Muscle of back (tissue), 3 donors: ENCODE measurements at regions not wholly inside any gene's neighbourhood (a gene's known extent, or its start where the extent isn't known, plus 50 kb on each side); places are given as distances from the start of the nearest gene placed in this dataset.
"Not testable (repeated sequence)": the region's sequence is repeated elsewhere in the genome, so short reads cannot be mapped to it uniquely, and the experiment has no call there.

Source experiments
- DNase-seq, 3 donors: peaks; one replicate each; pipeline versions ENCODE4 v3.0.0 to v3.0.0-alpha.2; 2013

DNA sequence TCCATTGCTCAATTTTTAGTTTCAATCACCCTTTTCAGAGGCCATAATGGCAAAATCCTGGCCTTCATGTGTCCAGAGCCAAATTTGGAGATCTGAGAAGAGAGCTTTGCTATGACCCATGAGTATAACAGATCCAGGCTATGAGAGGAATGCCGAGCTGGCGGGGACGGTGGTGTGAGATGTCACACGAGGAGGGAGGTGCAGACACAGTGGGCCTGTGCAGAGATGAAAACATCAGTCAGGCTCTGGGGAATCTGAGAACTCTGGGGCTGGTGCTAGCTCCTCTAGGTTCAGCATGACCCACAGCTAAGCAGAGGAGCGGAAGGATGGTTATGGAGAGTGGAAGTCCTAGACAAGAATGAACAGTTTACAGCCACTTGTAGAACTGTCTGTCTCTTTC, 398.3 kb upstream of the ATP10A start:
- peak in 2 of 3 donors; percentile 4 to 8 for DNase-seq

- peak; percentile 17 to 49 (median 36) for DNase-seq
Observed at GRCh38 chr15:26260517-26261133, 397.5 kb upstream of the ATP10A start.

- no peak for DNase-seq
Observed at GRCh38 chr15:26259581-26259980, 396.5 kb upstream of the ATP10A start.

GRCh38 chr15:26244782-26245181, 381.7 kb upstream of the ATP10A start:
- DNase-seq: not testable (repeated sequence)

GRCh38 chr15:26243382-26243781, 380.3 kb upstream of the ATP10A start:
- DNase-seq: no peak

GRCh38 chr15:26242565-26243071, 379.5 kb upstream of the ATP10A start:
- DNase-seq: no peak

GRCh38 chr15:26235864-26236263, 372.7 kb upstream of the ATP10A start:
- no peak for DNase-seq

DNA sequence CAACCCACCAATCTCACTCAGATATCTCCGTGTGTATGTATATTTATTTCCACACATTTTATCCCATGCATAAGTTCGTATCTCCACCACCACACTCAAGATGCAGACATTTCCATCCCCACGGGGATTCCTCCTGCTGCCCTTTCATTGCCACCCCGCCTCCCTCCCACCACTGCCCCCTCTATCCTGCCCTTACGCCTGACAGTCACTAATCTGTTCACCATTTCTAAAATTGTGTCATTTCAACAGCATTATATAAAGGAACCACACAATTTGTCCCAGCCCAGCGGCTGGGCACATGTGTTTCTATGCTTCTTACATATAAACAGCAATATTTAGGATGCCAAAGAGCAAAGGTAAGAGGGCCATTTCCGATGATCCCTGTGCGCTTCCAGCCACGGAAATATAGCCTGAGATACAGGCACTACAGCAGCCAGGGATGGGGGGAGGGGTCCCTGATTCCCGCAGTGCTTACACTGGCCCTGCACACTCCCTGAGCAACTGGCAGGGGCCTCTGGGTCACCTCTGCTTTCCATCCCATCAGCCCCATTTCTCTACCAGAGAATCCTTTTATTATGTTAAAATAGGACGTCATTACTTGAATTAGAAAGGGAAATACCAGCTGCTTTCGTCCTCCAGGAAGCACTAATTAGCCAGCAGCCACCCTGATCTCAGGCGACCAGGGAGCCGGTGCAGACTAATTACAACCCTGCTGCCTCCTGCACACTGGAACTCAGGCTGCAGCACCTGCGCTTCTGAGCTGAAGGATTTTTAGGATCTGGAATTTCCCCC, 372.0 kb upstream of the ATP10A start:
- no peak for DNase-seq

DNA sequence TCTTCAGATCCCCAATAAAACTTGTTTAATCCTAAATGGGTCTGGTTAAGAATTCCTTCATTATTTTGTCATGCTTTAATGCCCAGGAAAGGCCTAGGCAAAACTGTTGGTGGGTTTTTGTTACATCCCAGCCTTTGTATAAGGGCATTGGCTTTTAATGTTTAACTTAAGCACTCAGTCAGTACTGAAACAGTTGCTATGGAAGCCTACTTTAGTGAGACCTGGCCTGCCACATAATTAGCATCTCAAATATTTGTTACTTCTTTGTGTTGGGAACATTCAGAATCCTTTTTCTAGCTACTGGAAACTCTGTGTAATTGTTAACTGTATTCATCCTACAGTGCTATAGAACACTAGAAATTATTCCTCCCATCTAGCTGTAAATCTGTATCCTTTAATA, 369.6 kb upstream of the ATP10A start:
- DNase-seq: no peak

GRCh38 chr15:26231096-26231495, 368.0 kb upstream of the ATP10A start:
- no peak for DNase-seq

DNA sequence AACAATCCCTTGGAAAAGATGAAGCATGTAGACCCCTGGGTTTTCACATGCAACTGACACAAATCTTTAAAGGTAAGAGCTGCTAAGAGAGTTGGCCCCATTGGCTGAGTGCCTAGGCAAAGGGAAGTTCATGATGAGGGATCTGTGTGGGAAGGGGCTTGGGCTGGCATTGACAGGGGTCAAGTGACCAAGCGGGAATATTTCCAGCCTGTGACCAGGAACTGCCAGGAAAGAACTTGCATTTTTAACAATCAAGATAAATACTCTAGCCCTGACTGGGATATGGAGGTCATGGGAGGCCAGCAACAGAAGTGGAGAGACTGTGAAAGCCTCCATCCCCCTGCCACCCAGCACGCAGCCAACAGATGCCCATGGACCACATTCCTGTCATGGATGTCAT, 361.1 kb upstream of the ATP10A start:
- no peak for DNase-seq

GRCh38 chr15:26223720-26224119, 360.6 kb upstream of the ATP10A start:
- no peak for DNase-seq

DNA sequence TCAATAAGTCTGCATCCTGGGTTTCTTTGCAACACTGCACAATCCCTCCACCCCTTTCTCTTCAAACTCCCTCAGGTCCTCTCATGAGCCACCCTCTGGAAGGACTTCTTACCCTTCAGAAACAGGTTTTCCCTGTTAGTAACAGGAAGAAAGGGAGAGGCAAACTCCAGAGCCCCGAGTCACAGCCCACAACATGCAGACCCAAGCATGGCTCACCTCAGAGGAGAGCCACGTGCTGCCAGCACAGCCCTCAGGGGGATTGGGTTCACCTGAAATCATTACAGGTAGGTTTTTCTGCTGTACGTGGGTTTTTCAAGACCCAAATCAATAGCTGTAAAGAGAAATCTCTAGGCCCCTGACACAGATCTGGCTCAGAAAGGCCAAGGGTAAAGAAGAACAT, 359.7 kb upstream of the ATP10A start:
- DNase-seq: no peak

DNA sequence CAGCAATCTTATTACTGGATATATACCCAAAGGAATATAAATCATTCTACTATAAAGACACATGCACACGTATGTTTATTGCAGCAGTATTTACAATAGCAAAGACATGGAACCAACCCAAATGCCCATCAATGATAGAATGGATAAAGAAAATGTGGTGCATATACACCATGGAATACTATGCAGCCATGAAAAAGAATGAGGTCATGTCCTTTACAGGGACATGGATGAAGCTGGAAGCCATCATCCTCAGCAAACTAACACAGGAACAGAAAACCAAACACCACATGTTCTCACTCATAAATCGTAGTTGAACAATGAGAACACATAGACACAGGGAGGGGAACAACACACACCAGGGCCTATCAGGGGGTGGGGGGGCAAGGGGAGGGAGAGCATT, 353.9 kb upstream of the ATP10A start:
- DNase-seq: not testable (repeated sequence)

- DNase-seq: no peak
Observed at GRCh38 chr15:26214290-26214689, 351.2 kb upstream of the ATP10A start.

DNA sequence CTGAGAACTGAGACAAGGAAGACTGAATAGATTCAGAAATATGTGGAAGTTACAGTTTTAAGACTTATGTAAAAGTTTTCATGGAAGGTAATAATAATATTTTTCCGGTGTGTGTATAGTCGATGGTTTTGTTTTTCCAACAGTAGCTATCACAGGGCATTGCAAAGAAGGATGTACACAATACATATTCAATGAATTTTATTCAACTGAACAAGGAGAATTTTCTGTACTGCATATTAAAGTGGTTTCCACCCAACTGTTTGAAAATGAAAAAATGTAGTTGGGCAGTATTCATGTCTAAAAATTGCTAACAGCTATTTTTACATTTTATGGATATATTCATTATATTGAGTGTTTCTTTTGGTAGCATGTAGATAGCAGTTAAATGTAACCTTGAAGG, 350.3 kb upstream of the ATP10A start:
- no peak for DNase-seq

GRCh38 chr15:26212109-26212508, 349.0 kb upstream of the ATP10A start:
- DNase-seq: peak in 2 of 3 donors; percentile 10 to 11

GRCh38 chr15:26210980-26211379, 347.9 kb upstream of the ATP10A start:
- DNase-seq: no peak

- DNase-seq: no peak
Observed at GRCh38 chr15:26201177-26201858, 338.2 kb upstream of the ATP10A start.

DNA sequence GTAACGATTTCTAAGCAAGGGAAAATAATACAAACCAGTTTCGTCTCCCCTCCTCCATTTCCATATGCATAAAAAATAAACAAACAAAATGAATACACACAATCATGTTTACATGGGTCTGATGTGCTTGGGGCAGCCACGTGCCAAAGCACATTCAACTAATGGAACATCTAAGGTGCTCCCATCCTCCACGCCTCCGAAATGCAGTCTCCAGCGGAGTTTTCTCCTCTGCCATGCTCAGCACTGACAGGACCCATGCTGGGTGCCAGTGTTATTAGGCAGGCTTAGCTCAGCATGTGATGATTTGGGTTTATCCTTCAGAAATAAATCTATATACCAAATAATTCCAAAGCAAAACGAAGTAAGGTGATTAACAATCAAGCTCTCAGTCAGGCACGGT, 337.3 kb upstream of the ATP10A start:
- no peak for DNase-seq

GRCh38 chr15:26197719-26198118, 334.6 kb upstream of the ATP10A start:
- DNase-seq: peak; percentile 17 to 51 (median 21)

DNA sequence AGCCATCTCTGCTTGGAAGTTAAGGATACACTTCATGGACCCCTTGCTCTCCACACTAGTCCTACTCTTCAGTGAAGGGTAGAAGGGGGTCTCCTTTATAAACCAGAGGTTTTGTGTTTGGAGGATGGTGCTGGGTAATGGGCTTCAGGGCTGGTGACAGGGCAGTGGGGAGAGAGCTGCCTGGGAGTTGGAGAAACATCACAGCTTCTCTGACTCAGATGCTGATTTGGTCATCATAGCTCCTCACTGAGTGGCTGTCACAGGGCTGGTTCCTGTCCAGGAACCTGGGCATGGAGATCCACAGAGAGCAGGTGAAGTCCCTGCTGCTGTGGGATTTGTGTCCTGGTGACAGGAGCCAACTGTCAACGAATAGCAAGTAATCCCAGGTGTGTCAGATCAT, 333.9 kb upstream of the ATP10A start:
- DNase-seq: no peak

GRCh38 chr15:26191193-26191592, 328.1 kb upstream of the ATP10A start:
- DNase-seq: no peak
